ENCODE measurements at regions not wholly inside any gene's neighbourhood (a gene's known extent, or its start where the extent isn't known, plus 50 kb on each side); places are given as distances from the start of the nearest gene placed in this dataset.

GRCh38 chr7:73974101-73974947, 53.6 kb upstream of the ELN start:
- intact Hi-C loops (cut with micrococcal nuclease; ENCODE audit: unreplicated experiment): no loop called here
- no peaks in the 10 kb centered on the region for H3K36me3 ChIP-seq (replicated peaks in 1 of 2; ENCODE audit: control insufficient read depth in 1 of 2, insufficient read depth in 2 of 2, low read length in 2 of 2)
- no peaks in the 10 kb centered on the region for H3K9me3 ChIP-seq (ENCODE audit: low read length)
- H3K4me1 ChIP-seq (ENCODE audit: insufficient read depth, low read length): peaks cover 21% of the 10 kb centered on the region
- DNase-seq (ENCODE audit: low spot score) (no peak), FAIRE-seq (no peak), ATAC-seq (no peak)
- H3K4me2 ChIP-seq (ENCODE audit: low read depth, low read length): no peak overlapping the region
- H3K27me3 ChIP-seq (ENCODE audit: control insufficient read depth in 1 of 2, insufficient read depth in 2 of 2, low read length in 2 of 2): peaks cover 1 to 6% of the 10 kb centered on the region in 2 experiments; a peak in 2 of 5 replicates
- no peak overlapping the region for H3K27ac ChIP-seq (ENCODE audit: extremely low read length, insufficient read depth, low read length)
- no peak overlapping the region for H2AFZ ChIP-seq (ENCODE audit: low read length)
- no TSS peak for BruUV-seq (replicated peaks)
- in situ Hi-C loops (cut with HindIII; ENCODE audit: extremely low pct_ligation_motif_present, low pct_unique_long_range_greater_than_20kb): no loop called here
- 35% methylated on average over 22 of the region's 23 CpGs for WGBS (ENCODE audit: low lambda C conversion rate)
- ChIA-PET CTCF (ENCODE audit: low intra/inter-chr PET ratio, low total read pairs) (no interaction called here), POLR2A (no interaction called here)
- H3K4me3 ChIP-seq (replicated peaks in 1 of 3; ENCODE audit: insufficient read depth in 1 of 3, low read depth in 2 of 3, low read length in 3 of 3): no peak overlapping the region
- H3K79me2 ChIP-seq (ENCODE audit: insufficient read depth, low read length): no peaks in the 10 kb centered on the region
- TF ChIP-seq CBX5 (CRISPR knock-in tag; IDR thresholded peaks at IDR 0.05; ENCODE audit: borderline replicate concordance) (no peak), CREM (IDR thresholded peaks at IDR 0.05) (no peak), CREM (CRISPR knock-in tag; IDR thresholded peaks at IDR 0.05) (no peak), ZNF724P (CRISPR knock-in tag; IDR thresholded peaks at IDR 0.05; ENCODE audit: borderline replicate concordance) (no peak), EED (CRISPR knock-in tag; IDR thresholded peaks at IDR 0.05) (no peak), SIN3A (IDR thresholded peaks at IDR 0.05; ENCODE audit: borderline replicate concordance, low read depth, low read length) (no peak), ZNF282 (IDR thresholded peaks at IDR 0.05; ENCODE audit: partially characterized antibody) (no peak), SMYD3 (CRISPR knock-in tag; IDR thresholded peaks at IDR 0.05) (no peak), KDM5A (IDR thresholded peaks at IDR 0.05; ENCODE audit: borderline replicate concordance, low read length) (no peak), SNAI1 (CRISPR knock-in tag; IDR thresholded peaks at IDR 0.05; ENCODE audit: borderline replicate concordance) (no peak), ZNF207 (IDR thresholded peaks at IDR 0.05; ENCODE audit: borderline replicate concordance) (no peak), PBX2 (CRISPR knock-in tag; IDR thresholded peaks at IDR 0.05) (no peak), DPF2 (CRISPR knock-in tag; IDR thresholded peaks at IDR 0.05; ENCODE audit: borderline replicate concordance, low read depth) (no peak), CHCHD3 (CRISPR knock-in tag; IDR thresholded peaks at IDR 0.05) (no peak), FOXP1 (IDR thresholded peaks at IDR 0.05) (no peak), FOXP1 (CRISPR knock-in tag; IDR thresholded peaks at IDR 0.05) (no peak)
- no peaks in the 10 kb centered on the region for H4K20me1 ChIP-seq (ENCODE audit: insufficient read depth, low read length)
- no peak overlapping the region for H3K9ac ChIP-seq (ENCODE audit: insufficient read depth, low read depth, low read length)

All from HepG2 (cell line).